Effector CD8-positive, alpha-beta T cell (primary cell): ENCODE measurements at regions not wholly inside any gene's neighbourhood (a gene's known extent, or its start where the extent isn't known, plus 50 kb on each side); places are given as distances from the start of the nearest gene placed in this dataset.
"Not testable (repeated sequence)": the region's sequence is repeated elsewhere in the genome, so short reads cannot be mapped to it uniquely, and the experiment has no call there.

Experiments used
- DNase-seq: peaks from one replicate; lab custom pipeline; 2025; lab: John Stamatoyannopoulos, UW

DNA sequence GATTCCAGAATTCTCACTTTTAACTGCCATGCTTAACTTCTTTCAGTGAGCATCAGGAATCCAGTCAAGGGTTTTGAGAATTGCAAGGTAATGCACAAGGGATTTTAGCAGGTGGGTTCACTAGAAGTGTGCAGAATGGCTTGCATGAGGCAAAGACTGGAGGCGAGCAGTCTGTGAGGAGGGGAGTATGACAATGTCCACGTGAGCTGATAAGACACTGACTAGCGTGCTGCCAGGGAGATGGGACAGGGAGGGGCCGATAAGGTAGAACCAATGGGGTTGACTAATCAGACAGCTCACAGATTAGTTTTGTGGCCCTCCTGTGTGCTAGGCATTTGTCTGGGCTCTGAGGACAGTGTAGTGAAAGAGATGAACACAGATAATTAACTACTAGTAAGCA lies 102.0 kb upstream of the DAZL start:
- no peak for DNase-seq

DNA sequence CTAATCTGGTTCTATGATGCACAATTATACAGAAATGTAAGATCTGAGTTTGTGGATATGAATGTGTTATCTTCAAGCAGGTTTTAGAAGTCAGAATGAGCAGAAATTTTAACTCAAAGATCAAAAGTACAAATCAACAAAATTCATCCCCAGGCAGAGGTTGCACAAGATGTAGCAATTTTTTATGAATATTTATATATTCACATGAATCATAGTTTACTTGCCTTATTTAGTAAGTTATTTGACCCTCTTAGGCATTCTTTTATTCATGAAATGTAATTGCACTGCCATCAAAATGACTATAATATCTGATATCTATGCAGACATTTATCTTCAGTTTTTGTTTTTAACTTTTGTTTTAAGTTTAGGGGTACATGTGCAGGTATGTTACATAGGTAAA lies 103.1 kb upstream of the DAZL start:
- DNase-seq = no peak

DNA sequence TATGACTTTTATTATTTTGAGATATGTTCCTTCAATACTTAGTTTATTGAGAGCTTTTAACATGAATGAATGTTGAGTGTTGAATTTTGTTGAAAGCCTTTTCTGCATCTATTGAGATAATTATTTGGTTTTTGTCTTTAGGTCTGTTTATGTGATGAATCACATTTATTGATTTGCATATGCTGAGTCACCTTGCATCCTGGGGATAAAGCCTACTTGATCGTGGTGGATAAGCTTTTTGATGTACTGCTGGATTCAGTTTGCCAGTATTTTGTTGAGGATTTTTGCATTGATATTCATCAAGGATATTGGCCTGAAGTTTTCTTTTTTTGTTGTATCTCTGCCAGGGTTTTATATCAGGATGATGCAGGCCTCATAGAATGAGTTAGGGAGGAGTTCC lies 106.5 kb upstream of the DAZL start:
- not testable (repeated sequence) for DNase-seq

DNA sequence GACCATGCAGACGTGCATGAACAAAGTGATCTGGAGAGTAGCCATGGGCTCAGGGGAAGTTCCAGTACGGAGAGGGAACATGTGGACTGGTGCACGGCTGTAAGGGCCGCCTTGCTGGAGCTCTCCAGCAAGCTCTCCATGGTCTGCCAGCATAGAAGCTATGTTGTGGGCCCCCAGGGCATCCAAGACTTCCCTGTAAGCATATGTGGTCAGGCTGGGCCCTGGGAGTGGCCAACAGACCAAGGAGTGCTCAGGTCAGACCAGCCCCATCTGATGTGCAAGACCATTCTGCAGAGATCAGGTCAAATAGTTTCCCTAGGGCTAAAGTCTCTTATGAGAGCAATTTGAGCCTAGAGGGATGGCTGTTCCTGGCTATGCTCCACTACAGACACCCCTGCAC lies 110.1 kb upstream of the DAZL start:
- DNase-seq = no peak

DNA sequence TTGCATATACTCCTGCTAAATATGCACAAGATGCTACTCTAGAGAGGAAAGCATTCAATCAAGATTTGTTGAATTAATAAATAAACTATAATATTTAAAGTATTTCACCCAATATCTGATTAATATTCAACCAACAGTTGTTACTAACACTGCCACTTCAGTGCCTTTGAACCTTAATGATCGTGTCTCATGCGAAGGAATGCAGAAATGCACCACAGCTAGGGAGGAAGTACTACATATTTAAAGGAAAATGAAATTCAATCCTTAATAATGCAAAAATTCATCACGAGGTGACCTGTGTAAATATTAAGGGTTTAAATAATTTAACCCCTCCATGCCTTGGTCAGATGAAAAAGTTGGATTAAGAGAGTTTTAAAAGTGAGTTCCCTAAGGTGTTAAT lies 114.2 kb upstream of the DAZL start:
- no peak for DNase-seq

DNA sequence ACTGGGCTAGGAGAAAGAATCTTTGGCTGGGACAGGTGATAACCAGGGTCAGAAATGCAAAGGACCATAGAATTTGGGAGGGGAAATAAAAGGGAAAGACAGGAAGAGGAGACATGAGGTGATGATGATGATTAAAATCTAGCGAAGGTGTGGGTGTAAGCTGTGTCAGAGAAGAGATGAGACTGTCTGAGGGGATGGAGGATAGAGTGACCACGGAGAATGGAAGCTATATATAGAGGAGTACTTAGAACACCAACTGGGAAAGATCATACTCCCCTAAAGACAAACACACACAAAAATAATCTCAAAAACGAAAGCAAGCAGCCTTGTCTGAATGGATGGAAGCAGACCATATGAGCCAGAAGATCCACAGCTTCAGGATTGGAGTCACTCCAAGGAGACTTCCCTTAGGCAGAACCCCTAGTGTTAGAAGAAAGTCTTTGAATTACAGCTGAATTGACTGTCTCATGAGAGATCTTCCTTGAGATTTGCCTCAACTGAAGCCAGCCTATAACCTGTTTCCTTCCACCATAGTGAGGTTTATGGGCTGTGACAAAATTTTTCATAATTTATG lies 115.2 kb upstream of the DAZL start:
- DNase-seq = no peak

DNA sequence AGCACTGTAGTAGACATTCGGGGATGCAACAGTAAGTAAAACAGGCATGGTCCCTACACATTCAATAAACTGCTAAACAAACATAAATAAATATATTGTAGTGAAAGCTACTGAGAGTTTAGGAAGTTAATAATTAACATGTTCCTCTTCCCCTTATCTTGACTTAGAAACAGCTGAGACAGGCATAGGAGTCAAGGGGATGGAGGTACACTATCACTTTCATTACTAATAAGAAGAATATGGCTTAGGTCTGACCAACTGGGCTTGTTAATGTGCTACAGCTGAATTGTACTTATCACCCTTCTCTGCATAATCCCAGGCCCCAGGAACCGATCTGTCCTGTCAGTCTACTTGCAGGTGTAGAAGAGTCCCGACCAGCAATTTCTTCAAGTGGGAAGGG lies 116.3 kb upstream of the DAZL start:
- DNase-seq = no peak

DNA sequence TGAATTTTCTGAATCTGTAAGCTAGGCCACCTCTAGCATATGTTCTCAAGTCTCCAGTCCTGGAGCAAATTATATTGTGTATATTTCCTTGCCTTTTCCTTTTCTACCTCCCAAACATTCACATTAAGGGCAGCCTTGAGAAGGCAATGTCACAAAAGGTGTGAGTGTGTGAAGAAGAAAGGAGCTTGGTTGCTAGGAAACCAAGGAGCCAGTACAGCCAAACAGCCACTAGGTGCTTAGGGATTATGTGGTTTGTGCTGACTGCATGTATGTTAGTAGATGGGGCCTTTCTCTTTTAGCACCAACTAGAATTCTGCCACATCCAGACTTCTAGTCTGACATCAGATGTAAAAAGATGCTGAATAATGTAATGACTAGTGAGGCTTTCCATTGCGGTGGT lies 118.8 kb upstream of the DAZL start:
- no peak for DNase-seq

DNA sequence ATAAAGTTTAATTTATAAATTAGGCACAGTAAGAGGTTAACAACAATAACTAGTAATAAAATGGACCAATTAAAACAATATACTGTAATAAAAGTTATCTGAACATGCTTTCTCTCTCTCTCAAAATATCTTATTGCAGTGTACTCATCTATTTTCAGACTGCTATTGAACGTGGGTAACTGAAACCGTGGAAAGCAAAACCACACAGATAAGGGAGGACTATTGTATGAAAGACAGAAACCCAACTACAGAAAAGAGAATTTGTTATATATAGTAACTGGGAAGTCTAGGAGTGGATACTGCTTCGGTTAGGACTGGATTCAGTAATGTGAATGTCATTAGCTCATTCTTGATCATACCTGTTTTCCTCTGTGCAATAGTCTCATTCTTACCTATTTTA lies 119.3 kb upstream of the DAZL start:
- DNase-seq = no peak

DNA sequence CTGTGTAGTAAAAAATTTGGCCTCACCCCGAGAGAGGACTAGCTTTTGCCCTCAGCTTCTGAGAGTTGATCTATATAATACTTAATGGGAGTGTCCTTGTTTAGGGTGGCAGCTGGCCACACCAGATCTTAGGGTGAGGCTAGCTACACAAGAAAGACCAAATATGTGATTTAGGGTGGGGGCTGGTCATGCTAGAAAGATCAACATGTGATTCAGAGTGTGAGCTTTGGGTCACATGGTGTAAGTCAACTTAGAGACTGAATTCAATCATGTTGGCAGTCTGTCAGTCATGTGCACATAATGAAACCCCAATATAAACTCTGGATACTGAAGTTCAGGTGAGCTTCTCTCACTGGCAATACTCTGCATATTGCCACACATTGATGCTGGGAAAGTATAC lies 120.7 kb upstream of the DAZL start:
- no peak for DNase-seq

DNA sequence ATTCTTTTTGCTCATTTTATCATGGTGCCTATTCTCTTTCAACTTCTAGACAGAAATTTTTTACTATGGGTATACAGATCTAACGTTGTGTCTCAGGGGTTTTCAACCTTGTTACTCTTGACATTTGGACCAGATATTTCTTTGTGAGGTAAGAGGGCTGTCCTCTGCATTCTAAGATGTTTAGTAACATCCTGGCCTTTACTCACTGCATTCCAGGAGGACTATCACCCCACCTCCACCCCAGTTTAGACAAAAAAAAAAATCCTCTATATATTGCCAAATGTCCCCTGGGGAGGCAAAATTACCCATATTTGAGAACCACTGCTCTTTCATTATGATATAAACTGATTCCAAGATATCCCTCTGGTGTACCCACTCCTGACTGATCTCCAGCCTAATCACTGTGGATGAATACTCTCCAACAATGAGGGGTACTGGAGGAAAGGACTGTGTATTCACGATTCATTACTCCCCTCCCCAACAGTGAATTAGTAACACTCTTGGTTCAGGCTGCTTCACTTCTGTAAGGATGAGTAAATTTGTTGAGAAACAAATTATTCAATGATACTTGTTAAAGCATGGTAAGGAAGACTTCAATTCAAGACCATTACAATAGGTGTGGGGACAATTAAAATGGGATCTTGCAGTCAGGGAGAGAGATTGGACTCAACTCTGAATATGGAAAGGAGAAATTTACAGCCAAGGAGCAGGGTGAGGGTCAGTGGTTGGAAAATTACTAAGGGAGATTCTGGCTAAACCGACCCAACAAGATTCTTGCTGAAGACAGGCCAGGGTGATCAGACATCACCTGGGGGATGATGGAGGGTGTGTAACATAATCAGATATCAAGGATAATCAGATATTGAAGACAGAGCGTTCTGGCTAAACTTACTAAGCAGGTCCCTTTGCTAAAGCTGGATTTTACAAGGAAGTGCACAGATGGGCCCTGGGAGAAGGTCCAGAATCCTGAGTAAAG lies 123.8 kb upstream of the DAZL start:
- no peak for DNase-seq

DNA sequence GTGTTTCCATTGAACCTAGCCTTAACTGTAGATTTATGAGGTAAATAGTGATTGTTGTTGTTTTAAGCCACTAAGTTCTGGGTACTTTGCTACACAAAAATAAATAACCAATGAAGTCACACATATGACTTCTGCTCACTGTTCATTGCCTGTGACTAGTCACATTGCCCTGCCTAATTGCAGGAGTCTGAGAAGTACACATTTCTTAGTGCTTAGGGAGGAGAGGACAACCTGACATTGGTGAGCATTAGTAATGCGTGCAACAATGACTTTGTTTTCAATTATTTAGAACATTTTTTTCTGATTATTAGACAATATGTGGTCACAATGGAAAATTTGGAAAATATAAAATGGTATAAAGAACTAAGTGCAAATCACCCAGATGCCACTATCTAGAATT lies 133.2 kb upstream of the DAZL start:
- no peak for DNase-seq

DNA sequence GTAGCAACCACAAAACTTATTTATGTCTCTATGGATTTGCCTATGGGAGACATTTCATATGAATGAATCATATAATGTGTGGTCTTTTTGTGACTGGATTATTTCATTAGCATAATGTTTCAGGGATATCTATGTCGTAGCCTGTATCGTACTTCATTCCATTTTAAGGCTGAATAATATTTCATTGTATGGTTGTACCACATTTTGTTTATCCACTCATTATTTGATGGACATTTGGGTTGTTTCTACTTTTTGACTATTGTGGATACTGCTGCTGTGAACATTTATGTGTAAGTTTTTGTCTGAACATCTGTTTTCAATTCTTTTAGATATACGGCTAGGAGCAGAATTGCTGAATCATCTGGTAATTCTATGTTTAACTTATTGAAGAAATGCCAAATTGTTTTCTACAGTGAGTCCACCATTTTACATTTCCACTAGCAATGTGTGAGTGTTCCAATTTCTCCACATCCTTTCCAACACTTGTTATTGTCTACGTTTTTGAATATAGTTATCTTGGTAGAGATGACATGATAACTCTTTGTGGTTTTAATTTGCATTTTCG lies 134.4 kb upstream of the DAZL start:
- DNase-seq = no peak

DNA sequence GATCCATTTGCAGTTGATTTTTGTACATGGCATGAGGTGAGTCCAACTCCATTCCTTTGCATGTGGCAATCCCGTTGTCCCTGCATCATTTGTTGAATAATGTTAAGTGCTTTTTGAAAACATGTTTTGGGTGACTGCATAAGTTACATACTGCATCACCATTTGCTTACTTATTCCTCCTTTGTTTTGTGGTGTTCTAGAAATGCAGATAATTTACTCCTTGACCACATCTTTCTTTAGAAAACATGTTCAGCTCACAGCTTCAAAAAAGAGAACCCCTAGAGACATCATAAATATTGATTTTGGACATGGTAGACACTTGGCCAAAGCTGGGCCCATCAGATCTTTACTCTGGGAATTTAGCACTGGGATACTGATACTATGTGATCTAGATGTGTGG lies 135.3 kb upstream of the DAZL start:
- no peak for DNase-seq

DNA sequence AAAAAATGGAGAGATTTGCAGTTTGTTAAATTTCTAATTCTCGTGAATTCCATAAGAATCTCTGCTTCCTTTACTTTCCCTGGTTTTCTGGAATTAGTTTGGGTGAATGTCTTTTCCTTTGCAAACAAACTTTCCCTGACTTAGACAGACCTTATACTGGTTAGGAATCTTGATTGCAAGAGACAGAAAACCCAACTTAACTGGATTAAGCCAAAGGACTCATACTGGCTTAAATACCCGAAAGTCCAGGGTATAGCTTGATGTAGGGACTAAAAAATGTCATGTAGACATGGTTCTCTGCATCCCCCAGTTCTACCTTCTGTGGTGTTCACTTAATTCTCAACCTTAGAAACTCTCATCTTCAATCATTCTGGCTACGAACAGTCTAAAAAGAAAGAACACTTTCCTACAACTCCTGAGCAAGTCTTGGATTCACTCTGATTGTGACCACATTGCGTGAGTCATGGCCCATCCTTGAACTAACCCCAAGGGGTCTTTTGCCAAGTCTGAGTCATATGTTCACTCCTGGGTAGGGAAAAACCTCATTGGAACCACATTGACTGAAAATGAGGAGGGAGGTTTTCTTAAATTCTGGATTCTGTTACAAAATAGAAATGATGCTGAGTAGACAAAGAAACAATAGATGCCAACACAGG lies 136.0 kb upstream of the DAZL start:
- DNase-seq = no peak

DNA sequence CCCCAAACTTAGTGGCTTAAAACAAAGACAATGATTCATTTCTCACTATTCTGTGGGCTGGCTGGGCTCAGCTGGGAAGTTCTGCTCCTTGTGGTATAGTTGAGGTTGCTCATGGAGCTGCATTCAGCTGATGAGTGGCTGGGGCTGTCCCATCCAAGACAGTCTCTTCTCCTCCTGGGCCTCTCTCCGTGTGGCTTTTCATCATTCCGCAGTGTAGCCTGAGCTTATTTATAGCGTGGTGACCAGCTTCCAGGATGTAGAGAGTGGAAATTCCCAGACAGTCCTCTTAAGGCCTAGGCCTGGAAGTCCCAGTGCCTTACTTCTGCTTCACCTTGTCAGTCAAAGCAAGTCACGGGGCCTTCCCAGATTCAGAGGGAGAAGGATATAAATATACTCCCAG lies 136.7 kb upstream of the DAZL start:
- no peak for DNase-seq

DNA sequence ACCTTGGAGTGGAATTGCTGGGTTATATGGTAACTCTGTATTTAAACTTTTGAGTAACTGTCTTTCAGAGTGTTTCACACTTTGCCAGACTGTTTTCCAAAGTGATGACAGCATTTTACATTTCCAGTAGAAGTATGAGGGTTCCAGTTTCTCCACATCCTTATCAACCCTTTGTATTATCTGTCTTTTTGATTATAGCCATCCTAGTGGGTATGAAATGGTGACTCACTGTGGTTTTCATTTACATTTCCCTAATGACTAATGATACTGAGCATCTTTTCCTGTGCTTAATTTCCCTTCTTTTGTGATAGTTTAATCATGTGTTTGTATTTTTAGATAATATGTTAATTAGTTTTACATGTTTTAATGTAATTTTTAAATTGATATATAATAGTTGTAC lies 138.1 kb upstream of the DAZL start:
- no peak for DNase-seq

DNA sequence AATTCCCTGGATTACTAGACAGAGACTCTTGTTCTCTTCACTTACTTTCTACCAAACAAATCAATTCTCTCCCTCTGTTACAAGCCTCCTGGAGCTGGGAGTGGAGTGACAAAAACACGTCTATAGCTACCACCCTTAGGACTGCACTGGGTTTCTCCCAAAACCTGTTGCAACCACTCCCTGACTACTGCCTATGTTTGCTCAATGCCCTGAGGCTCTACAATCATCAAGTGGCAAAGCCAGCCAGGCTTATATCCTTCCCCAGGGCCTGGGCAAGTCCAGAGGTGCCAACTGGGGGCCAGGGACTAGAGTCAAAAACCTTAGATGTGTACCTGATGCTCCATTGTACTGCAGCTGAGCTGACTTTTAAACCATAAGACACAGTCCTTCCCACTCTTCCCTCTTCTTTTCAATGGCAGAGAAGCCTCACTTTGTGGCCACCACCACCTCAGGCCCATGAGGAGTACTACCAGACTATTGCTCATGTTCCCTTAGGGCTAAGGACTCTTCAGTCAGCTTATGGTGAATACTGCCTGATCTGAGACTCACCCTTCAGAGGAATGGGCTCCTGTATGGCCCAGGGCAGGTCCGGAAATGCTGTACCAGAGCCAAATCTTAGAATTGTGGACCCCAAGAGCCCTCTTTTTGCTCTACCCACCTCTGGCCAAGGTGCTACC lies 125.4 kb upstream of the PLCL2 start:
- no peak for DNase-seq

DNA sequence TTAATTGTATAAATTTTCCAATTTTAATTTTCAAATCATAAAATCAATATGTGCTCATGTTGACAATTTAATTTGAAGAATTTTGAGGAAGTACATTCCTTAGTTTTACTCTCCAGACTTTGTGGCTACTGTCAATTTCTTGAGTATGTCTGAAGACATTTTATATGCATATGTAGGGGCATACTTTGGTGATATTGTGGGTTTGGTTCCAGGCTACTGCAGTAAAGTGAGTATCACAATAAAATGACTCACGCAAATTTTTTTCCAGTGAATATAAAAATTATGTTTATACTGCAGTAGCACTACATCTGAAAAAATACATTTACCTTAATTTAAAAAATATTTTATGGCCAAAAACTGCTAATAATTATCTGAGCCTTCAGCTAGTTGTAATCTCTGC lies 123.2 kb upstream of the PLCL2 start:
- DNase-seq = no peak

DNA sequence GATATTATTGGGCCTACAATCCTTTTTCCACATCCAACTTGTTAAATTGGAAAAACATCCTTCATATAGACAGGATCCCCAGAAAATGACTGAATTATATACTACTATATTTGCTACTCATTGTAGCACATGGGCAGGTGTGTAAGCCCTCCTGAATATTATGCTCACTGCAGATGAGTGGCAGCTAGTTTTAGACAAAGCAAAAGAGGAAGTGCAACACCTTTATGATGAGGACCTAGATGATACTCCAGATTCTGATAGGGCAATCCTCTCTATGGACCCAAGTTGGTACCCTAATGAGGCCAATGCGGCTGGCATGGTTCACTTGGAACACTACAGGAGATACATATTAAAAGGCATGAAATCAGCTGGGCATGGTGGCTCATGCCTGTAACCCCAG lies 119.1 kb upstream of the PLCL2 start:
- no peak for DNase-seq

DNA sequence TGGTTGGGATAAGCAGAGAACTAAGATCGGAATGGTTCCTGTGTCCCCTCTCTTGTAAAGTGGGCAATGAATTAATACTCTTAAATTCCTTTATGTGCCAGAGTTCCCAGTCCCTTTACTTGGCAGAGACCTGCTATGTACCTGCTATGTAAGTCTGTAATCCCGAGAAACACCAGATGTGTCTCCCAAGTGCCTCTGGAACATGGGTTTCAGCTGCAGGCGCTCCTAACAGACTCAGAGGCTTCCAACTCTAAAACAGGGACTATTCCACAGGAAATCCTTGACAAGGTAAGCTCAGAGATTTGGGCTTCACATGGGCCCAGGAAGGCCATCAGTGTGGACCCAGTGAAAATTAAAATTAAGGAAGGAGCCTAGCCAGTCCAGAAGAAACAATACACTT lies 117.7 kb upstream of the PLCL2 start:
- no peak for DNase-seq

DNA sequence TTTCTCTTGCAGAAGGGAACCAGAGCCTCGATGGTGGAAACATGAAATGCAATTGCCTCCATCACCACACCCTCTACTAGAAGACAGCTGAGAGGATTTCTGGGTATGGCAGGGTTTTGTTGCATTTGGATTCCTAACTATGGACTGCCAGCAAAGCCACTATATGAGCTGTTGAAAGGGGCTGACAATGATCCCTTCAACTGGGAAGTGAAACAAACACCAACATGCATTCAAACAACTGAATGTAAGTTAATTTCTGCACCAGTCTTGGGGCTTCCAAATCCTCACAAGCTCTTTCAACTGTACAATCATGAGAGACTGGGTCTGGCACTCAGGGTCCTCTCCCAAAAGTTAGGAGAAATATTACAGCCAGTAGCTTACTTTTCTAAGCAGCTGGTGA lies 116.7 kb upstream of the PLCL2 start:
- no peak for DNase-seq
